GM21367 (cell line): ENCODE measurements at regions not wholly inside any gene's neighbourhood (a gene's known extent, or its start where the extent isn't known, plus 50 kb on each side); places are given as distances from the start of the nearest gene placed in this dataset.

ENCODE experiments used
- ATAC-seq: cut with Tn5 transposase; IDR thresholded peaks from one replicate; pipeline ENCODE4 v1.9.1; 2021; ENCODE audit not compliant: unreplicated experiment

GRCh38 chr6:100182313-100182712 lies 188.3 kb upstream of the MCHR2 start:
- ATAC-seq = no peak

GRCh38 chr6:100181309-100181708 lies 187.3 kb upstream of the MCHR2 start:
- ATAC-seq = no peak

- ATAC-seq = no peak
Measured at GRCh38 chr6:100179576-100179975, 185.6 kb upstream of the MCHR2 start.

GRCh38 chr6:100177956-100178355 lies 183.9 kb upstream of the MCHR2 start:
- no peak for ATAC-seq

GRCh38 chr6:100176951-100177710 lies 183.1 kb upstream of the MCHR2 start:
- ATAC-seq = no peak

GRCh38 chr6:100176311-100176950 lies 182.4 kb upstream of the MCHR2 start:
- no peak for ATAC-seq

GRCh38 chr6:100175814-100176310 lies 181.8 kb upstream of the MCHR2 start:
- ATAC-seq = no peak

- ATAC-seq = no peak
Measured at GRCh38 chr6:100173211-100173610, 179.2 kb upstream of the MCHR2 start.

- no peak for ATAC-seq
Measured at GRCh38 chr6:100172322-100172713, 178.3 kb upstream of the MCHR2 start.

GRCh38 chr6:100171533-100172321 lies 177.7 kb upstream of the MCHR2 start:
- ATAC-seq = peak; percentile 94

- ATAC-seq = no peak
Measured at GRCh38 chr6:100168148-100168547, 174.1 kb upstream of the MCHR2 start.

GRCh38 chr6:100167585-100167984 lies 173.6 kb upstream of the MCHR2 start:
- ATAC-seq = no peak

GRCh38 chr6:100166956-100167355 lies 172.9 kb upstream of the MCHR2 start:
- ATAC-seq = no peak

GRCh38 chr6:100165442-100165841 lies 171.4 kb upstream of the MCHR2 start:
- no peak for ATAC-seq

GRCh38 chr6:100163035-100163434 lies 169.0 kb upstream of the MCHR2 start:
- no peak for ATAC-seq

- no peak for ATAC-seq
Measured at GRCh38 chr6:100161782-100162365, 167.9 kb upstream of the MCHR2 start.

GRCh38 chr6:100160930-100161329 lies 166.9 kb upstream of the MCHR2 start:
- no peak for ATAC-seq

- no peak for ATAC-seq
Measured at GRCh38 chr6:100155141-100155540, 161.1 kb upstream of the MCHR2 start.

GRCh38 chr6:100153636-100154275 lies 159.7 kb upstream of the MCHR2 start:
- no peak for ATAC-seq

GRCh38 chr6:100152201-100152600 lies 158.2 kb upstream of the MCHR2 start:
- ATAC-seq = no peak

- no peak for ATAC-seq
Measured at GRCh38 chr6:100144991-100145390, 151.0 kb upstream of the MCHR2 start.
